Kidney (tissue), 13 donors: ENCODE measurements at regions not wholly inside any gene's neighbourhood (a gene's known extent, or its start where the extent isn't known, plus 50 kb on each side); places are given as distances from the start of the nearest gene placed in this dataset.

Experiments
- DNase-seq, 5 donors: peaks; one replicate each; pipeline ENCODE4 v3.0.0-alpha.2; 2013 to 2020
- FAIRE-seq: peaks from 2 replicates; lab custom pipeline; 2012; peaks lifted over from hg19 to GRCh38; lab: Jason Lieb, UNC
- H3K27ac ChIP-seq, 2 donors: one replicate each; pipeline ENCODE4 v1.7.0; 2013; ENCODE audit warnings: low read depth in 2 of 2, low read length in 2 of 2, inconsistent platforms in 1 of 2
- H3K27me3 ChIP-seq: one replicate; pipeline ENCODE4 v1.7.1; 2013; ENCODE audit warnings: low read length, inconsistent platforms; ENCODE audit not compliant: control insufficient read depth, insufficient read depth
- H3K36me3 ChIP-seq, 3 donors: one replicate each; pipeline versions ENCODE4 v1.7.0 to v1.7.1; 2013; ENCODE audit warnings: low read length in 3 of 3, control low read depth in 1 of 3, inconsistent platforms in 1 of 3; ENCODE audit not compliant: insufficient read depth in 3 of 3, control insufficient read depth in 2 of 3
- H3K4me1 ChIP-seq, 3 donors: one replicate each; pipeline versions ENCODE4 v1.7.0 to v1.7.1; 2013; ENCODE audit warnings: low read length in 3 of 3, inconsistent platforms in 1 of 3, low read depth in 1 of 3; ENCODE audit not compliant: control insufficient read depth in 2 of 3, insufficient read depth in 2 of 3
- H3K4me3 ChIP-seq, 3 donors: one replicate each; pipeline versions ENCODE4 v1.7.0 to v1.8.1; 2013; ENCODE audit warnings: low read length in 3 of 3, control low read depth in 1 of 3, inconsistent platforms in 1 of 3
- H3K9ac ChIP-seq, 3 donors: one replicate each; pipeline versions ENCODE4 v1.7.0 to v1.7.1; 2013; ENCODE audit warnings: low read length in 3 of 3, control low read depth in 1 of 3, inconsistent platforms in 1 of 3
- H3K9me3 ChIP-seq, 3 donors: one replicate each; pipeline versions ENCODE4 v1.7.0 to v1.7.1; 2013; ENCODE audit warnings: low read length in 3 of 3, control low read depth in 1 of 3, inconsistent platforms in 1 of 3; ENCODE audit not compliant: control insufficient read depth in 2 of 3, insufficient read depth in 1 of 3
- CTCF ChIP-seq: IDR thresholded peaks from 3 replicates; pipeline ENCODE4 v1.5.1; 2012; ENCODE audit warnings: mild to moderate bottlenecking, moderate library complexity, borderline replicate concordance; ENCODE audit not compliant: insufficient read depth; ENCODE audit errors: extremely low read depth
- intact Hi-C: fragments of 100-400 bp; cut with DNase I; formaldehyde crosslinking; loops from one replicate; pipeline ENCODE4 v1.11.1; 2022
- donor health status: control.
- donor health status: control.
- donor health status: control.
- donor health status: control.
- donor health status: control.
- donor health status: DM: yes; HTN: yes; CAD: no.
- donor health status: Normal renal cell carcinoma (clear cell type).

- intact Hi-C loops = no loop called here
- Histone ChIP-seq H3K4me3 (no peak overlapping the region), H3K9ac (no peak overlapping the region), H3K4me1 (no peaks in the 10 kb centered on the region), H3K9me3 (peaks cover 0 to 4% (median 4%) of the 10 kb centered on the region in 3 donors), H3K27me3 (no peaks in the 10 kb centered on the region), H3K36me3 (no peaks in the 10 kb centered on the region), H3K27ac (no peak overlapping the region)
- DNase-seq (no peak), FAIRE-seq (no peak)
- TF ChIP-seq CTCF = no peak
Observed at GRCh38 chr5:86735370-86735769, 117.6 kb downstream of the COX7C start.

GRCh38 chr5:86737579-86737978 is 119.8 kb downstream of the COX7C start:
- Histone ChIP-seq H3K4me3 (no peak overlapping the region), H3K27ac (no peak overlapping the region), H3K27me3 (no peaks in the 10 kb centered on the region), H3K4me1 (no peaks in the 10 kb centered on the region), H3K9me3 (peaks cover 0 to 4% (median 4%) of the 10 kb centered on the region in 3 donors), H3K9ac (no peak overlapping the region), H3K36me3 (no peaks in the 10 kb centered on the region)
- no peak for TF ChIP-seq CTCF
- DNase-seq (no peak), FAIRE-seq (no peak)
- intact Hi-C loops = no loop called here

- intact Hi-C loops = no loop called here
- Histone ChIP-seq H3K36me3 (no peaks in the 10 kb centered on the region), H3K4me3 (no peak overlapping the region), H3K27ac (no peak overlapping the region), H3K27me3 (no peaks in the 10 kb centered on the region), H3K9ac (no peak overlapping the region), H3K9me3 (no peaks in the 10 kb centered on the region), H3K4me1 (no peaks in the 10 kb centered on the region)
- TF ChIP-seq CTCF = no peak
- no peak for DNase-seq
- no peak for FAIRE-seq
Observed at GRCh38 chr5:86748538-86749105, 130.9 kb downstream of the COX7C start.

- intact Hi-C loops = no loop called here
- FAIRE-seq (peak; percentile 29), DNase-seq (no peak)
- Histone ChIP-seq H3K9ac (no peak overlapping the region), H3K9me3 (no peaks in the 10 kb centered on the region), H3K4me3 (no peak overlapping the region), H3K4me1 (no peaks in the 10 kb centered on the region), H3K36me3 (no peaks in the 10 kb centered on the region), H3K27ac (no peak overlapping the region), H3K27me3 (no peaks in the 10 kb centered on the region)
- TF ChIP-seq CTCF = no peak
Observed at GRCh38 chr5:86749841-86750240, 132.1 kb downstream of the COX7C start.
